ENCODE measurements at regions not wholly inside any gene's neighbourhood (a gene's known extent, or its start where the extent isn't known, plus 50 kb on each side); places are given as distances from the start of the nearest gene placed in this dataset.
"Not testable (repeated sequence)": the region's sequence is repeated elsewhere in the genome, so short reads cannot be mapped to it uniquely, and the experiment has no call there.

DNA sequence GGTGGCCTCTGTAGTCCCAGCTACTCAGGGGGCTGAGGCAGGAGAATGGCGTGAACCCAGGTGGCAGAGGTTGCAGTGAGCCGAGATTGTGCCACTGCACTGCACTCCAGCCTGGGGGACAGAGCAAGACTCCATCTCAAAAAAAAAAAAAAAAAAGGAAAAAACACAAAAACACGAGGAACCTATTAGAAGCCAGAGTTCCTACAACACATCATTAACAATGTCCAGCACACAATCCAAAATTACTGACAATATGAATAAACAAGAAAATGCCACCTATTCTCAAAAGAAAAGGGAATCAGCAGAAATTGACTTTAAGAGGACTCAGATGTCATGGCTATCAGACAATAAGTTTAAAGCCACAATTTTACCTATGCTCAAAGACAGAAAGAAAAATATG, 57.3 kb upstream of the HS3ST3A1 start:
- not testable (repeated sequence) for DNase-seq

DNA sequence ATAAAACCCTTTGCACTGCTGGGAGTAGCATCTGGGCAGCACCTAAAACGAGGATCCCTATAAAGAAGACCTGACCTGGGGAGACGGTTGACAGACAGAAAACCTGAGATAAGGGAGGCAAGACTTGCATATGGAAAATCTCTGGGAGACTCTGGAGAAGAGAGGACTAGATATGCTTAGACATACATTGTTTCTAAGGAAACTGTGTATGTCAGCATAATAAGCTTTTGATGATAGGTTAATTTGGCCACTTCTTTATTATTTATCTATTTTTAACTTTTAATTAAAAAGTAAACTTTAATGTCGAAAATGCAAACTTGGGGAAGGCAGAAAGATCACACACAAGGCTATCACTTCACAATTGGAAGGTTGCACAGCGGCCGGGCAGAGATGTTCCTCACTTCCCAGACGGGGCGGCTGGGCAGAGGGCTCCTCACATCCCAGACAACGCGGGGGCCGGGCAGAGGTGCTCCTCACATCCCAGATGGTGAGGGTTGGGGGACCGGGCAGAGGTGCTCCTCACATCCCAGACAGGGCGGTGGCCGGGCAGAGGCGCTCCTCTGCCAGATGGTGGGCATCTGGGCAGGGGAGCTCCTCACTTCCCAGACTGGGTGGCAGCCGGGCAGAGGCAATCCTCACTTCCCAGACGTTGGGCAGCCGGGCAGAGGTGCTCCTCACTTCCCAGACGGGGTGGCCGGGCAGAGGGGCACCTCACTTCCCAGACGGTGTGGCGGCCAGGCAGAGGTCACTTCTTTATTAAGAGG, 64.3 kb upstream of the HS3ST3A1 start:
- DNase-seq, result no peak

DNA sequence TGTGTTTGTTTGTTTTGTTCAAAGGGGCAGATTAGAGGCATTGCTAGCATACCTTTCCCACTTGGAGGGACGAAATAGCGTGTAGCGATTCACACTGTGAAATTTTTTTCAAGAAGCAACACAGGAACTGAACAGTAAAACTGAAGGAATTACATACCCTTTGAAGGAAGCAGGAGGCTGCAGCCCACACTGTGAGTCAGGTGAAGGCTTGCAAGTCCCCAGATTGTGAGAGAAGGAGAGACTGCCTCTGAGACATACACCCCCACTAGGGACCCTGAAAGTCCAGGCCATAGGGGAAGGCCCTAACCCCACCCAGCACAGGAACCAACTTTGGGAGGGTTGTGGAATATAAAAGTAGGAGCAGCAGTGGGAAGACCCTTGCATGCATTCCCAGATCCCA, 69.6 kb upstream of the HS3ST3A1 start:
- no peak for DNase-seq

DNA sequence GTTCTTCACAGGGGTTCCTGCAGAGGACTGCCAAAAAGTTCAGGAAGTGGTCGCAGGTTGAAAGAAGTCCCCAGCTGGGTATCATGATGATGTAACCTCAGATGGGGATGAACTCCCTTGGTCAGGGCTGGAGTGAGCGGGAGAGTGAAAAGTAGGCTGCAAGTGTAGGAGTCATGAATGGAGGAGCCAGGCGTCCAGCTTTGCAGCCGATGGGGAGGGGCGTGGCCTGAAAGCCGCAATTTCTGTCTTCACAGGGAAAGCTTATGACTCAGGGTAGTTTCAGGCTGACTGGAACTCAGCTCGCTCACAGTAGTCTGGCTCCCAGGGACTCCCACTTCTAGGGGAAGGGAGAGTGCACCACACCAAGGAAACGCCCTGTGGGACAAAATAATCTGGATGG, 70.0 kb upstream of the HS3ST3A1 start:
- DNase-seq, result peak; percentile 11 to 32

DNA sequence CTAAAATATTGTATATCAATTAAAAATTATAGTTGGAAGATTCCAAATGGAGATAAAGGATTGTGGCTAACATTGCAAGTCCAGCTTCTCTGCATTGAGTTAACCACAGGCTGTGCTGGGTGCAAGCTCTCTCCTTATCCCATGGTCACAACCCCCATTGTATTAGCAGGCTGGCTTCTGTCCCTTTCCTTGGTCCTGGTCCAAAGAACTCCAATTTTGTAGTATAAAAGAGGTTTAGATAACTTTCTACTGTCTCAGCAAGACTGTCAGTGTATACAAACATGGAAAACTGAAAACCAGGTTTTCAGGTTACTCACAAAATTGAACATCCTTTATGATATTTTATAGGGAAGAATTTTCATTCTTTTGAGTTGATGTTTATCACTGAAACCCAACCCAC, 76.6 kb upstream of the HS3ST3A1 start:
- no peak for DNase-seq

DNA sequence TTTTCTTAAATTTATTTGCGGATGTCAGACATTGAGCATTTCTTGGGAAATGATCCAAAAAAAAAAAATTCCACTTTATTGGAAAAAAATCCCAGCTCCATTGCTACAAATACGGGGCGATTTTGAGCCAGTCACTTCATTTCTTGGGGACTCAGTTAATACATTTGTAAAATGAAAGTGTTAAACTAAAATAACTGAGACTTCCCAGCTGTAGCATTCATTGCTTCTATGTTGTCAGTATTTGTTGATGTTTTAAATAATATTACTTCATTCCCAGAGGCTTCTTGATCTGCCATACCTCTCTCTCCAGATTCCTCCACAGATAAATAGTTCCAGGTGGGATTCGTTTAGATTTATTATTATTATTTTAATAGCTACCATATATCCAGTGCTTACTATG, 77.1 kb upstream of the HS3ST3A1 start:
- no peak for DNase-seq

DNA sequence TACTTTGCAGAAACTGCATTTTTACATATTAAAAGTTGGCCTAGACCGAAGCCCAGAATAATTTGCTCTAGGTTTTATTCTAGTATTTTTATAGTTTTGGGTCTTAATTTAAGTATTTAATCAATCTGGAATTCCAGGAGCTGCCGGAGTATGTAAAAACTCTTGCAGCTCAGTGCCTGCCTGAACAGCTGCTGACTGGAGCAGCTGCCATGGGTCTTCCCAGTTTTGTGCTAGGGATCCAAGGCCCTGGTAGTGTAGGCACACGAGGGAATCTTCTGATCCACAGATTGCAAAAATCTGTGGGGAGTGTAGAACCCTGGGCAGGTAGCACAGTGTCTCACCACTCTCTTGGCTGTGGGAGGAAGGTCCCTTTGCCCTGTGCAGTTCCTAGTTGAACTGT, 87.0 kb upstream of the HS3ST3A1 start:
- DNase-seq, result no peak

DNA sequence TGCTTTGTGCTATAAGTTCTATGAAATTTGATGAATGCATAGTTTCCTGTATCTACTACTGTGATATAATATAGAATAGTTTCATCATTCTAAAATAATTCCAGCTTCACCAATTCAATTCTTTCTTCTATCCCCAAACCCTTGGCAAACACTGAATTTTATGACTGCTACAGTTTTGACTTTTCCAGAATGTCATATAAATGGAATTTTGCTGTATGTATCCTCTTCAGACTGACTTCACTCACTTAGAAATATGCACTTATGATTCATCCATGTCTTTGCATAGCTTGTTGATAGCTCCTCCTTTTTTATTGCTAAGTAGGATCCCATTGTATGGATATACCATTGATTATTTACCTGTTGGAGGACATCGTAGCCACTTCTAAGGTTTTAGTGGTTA, 89.1 kb upstream of the HS3ST3A1 start:
- no peak for DNase-seq

DNA sequence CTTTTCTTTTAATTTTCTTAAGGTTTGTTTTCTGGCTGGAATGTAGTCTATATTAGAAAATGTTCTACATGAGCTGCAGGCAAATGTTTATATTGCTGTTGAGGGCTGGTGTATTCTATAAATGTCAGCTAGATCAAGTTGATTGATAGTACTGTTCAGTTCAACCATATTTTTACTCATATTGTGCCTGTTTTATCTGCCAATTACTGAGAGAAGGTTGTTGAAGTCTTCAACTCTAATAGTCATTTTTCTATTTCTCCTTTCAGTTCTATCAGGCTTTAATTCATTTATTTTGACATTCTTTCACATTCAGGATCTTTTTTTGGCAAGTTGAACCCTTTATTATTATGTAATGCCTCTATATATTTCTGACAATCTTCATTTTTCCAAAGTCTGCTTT, 93.2 kb upstream of the HS3ST3A1 start:
- DNase-seq, result no peak

DNA sequence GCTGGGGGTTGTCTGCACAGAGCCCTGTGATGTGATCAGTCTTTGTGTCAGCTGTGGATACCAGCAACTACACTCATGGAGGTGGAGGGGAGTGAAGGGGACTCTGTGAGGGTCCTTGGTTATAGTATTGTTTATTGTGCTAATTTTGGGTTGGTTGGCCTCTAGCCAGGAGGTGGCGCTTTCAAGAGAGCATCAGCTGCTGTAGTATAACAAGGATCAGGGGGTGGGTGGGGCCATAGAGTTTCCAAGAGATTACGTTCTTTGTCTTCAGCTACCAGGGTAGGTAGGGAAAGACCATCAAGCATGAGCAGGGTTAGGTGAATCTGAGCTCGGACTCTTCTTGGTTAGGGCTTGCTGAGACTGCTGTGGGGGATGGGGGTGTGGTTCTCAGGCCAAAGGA, 97.1 kb upstream of the HS3ST3A1 start:
- no peak for DNase-seq

DNA sequence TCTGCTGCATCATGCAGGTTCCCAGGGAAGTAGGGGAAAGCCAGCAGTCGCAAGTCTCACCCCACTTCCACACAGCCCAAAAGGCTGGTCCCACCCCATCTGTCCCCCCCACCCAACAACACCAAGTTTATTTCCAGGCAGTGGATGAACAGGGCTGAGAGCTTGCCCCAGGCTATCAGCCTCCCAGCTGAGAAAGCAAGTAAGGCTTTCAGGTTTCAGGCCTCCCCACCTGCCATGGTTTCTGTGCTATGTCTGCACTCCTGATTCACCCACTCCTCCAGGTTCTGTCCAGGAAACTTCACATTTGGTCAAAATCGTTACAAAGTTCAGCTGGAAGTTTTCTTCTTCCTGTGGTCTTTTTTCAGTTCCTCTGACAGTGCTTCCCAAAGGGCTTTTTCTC, 97.5 kb upstream of the HS3ST3A1 start:
- DNase-seq, result no peak

DNA sequence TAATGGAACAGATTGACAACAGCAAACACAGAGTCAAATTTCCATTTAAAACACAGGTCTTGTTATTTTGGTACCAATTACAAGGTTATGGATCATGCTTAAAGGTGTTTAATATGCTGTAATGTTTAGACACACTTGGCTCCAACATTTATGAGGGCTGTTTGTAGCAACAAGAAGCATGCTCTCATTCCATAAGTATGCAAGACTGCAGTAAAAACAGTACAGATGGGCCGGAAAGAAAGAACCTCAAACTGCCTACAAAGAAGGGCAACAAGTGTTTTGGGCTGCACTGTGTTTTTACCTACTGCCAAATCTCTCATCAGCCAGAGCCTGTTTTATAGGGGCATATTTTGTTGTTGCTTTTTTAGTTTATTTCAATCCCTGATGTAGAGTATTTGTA, 100.5 kb upstream of the HS3ST3A1 start:
- DNase-seq, result no peak

DNA sequence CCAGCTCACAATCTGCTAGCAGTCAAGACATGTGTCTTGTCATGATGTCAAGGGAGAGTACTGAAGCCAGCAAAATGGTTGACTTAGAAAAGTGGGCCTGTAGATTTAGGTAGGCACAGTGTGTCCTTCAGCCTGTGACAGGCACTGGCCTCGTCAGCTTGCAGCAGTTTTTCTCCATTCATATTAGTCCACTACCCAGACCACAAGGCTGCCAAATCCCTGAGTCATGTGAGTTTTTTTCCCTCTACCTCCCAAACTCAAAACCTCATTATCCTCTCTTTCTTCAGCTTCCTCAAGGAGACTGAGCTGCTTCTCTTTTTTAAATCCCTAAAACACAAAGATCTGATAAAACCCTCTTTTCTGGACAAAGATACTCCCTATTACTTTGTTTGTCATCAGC, 102.6 kb upstream of the HS3ST3A1 start:
- DNase-seq, result no peak

DNA sequence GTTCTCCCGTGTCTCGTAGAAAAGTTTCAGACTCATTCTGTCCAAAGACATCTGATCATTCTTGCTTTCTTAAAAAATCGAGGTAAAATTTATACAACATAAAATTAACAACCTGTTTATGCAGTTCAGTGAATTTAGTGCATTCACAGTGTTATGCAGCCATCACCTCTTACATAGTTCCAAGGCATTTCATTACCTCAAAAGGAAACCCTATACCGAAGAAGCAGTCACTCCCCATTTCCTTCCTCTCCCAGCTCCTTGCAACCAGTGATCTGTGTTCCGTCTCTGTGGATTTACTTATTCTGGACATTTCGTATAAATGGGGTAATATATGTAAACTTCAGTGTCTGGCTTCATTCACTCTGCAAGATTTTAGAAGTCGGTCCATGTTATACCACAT, 103.5 kb upstream of the HS3ST3A1 start:
- DNase-seq, result no peak

DNA sequence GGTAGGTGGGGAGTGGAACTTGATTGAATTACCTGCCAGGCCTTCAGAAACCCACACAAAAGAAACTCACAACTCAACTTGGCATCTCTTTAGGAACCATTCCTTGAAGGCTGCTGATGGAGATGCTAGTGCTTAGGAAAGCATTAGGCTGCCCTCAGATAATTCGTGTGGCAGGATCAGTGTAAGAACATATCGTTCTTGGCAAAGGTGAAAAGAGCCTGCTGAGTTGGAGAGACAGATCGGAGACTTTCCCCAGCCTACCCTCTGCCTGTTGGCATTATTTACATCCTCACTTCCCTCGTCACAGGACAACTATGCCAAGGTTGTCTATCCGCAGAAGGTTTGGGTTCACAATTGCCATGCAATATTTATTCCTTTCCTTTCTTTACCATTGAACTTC, 120.0 kb upstream of the HS3ST3A1 start:
- no peak for DNase-seq

DNA sequence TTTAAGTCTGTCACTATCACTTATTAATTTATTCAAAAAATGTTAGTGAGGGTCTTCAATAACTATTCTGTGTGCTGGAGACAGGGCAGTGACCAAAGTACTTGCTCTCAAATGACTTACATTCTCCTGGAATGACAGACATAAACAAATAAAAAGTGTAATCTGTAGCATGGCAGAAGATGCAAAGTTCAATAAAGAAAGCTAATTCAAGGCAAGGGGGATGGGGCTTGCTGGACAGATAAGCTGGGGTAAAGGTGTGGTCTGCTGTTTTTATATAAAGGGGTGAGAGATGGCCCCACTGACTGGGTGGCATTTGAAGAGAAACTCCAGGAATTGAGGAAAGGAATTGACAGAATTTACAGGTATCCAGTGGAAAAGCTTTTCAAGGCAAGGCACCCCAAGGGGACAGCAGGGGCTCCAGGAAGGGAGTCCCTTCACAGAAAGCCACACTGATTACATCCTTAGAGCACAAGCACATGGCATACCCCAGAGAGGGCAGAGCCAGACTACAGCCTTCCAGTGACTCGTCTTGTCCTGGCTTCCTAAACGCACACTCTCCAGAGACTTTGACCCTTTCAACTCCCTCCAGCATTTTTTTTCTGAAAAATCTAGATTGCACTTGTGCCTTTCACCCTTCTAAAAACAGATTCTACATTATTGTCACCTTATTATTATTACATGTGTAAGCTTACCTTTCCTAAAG, 123.7 kb upstream of the HS3ST3A1 start:
- no peak for DNase-seq

DNA sequence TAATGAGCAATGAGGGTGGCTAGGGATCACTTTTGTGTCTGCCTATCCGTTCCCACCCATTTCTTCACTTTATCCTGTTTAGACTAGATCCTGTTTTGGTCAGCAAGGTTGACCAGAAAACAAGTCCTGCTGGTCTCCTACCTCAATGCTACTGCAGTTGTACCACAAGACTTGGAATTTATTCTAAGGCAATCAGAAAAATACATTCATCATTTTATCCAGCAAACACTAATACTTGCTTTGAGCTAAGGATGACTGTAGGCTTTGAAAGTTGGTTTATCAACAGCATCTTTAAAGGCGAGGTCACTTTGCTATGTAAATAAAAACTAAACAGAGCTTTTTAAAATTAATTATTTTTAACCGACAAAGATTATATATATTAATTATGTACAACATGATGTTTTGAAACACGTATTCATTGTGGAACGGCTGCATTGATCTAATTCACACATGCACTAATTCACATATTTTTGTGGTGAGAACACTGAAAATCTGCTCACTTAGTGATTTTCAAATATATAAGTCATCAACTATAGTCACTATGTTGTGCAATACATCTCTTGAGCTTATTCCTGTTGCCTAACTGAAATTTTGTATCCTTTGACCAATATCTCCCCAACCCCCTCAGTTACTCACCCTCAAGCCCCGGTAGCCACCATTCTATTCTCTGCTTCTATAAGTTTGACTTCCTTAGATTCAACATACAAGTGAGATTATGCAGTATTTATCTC, 125.9 kb upstream of the HS3ST3A1 start:
- DNase-seq, result no peak

DNA sequence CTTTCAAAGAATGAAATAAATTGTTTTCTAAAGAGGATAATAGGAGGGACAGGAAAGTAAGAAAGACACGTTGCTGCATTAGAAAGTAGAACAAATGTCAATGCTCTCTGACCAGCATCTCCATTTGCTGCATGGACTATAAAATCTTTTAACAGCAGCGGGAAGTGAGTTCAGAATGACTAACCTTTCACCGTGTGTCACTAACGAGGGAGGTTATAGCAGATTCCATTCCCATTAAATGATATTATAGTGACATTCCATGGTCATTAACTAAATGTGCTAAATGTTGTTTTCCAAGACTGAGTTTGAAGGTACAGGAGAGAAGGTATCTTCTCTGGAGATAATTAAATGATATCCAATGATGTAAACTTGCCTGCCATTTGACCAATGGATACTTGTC, 127.1 kb upstream of the HS3ST3A1 start:
- no peak for DNase-seq

DNA sequence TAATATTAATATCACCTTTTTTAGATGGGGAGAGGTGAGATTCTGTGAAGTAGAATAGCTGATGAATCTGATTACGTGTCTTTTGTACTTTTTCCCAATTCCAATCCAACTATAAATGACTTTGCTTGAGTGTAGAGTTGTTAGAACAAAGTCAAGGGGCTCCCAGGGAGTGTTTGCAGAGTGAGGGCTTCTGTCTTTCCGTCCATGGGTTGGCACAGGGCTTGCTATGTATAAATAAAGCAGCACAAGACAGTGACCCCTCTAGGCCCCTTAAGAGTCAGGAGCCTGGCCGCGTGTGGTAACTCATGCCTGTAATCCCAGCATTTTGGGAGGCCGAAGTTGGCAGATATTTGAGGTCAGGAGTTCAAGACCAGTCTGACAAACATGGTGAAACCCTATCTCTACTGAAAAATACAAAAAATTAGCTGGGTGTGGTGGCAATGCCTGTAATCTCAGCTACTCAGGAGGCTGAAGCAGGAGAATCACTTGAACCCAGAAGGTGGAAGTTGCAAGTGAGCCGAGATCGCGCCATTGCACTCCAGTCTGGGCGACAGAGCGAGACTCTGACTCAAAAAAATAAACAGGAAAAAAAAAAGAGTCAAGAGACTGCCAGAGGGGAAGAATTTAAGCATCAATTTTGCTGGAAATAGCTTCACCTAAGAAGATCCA, 127.9 kb upstream of the HS3ST3A1 start:
- DNase-seq, result no peak

DNA sequence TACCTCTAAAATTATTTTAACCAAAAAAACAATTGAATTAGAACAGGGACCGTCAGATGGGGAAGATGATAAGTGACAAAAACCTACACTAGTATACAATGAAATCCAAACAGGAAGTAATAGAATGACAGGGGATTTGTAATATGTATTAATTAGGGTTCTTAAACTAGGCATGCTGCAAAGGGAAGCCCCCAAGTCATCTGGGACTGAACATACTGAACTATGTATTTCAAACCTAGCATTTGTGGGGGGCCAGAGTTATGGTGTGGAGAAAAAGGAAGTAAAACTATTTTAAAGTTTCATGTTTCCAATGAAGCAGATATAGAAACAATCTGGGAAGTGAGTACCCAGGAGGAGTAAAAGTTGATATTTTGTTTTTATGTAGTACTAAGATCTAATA, 133.2 kb upstream of the HS3ST3A1 start:
- DNase-seq, result no peak

DNA sequence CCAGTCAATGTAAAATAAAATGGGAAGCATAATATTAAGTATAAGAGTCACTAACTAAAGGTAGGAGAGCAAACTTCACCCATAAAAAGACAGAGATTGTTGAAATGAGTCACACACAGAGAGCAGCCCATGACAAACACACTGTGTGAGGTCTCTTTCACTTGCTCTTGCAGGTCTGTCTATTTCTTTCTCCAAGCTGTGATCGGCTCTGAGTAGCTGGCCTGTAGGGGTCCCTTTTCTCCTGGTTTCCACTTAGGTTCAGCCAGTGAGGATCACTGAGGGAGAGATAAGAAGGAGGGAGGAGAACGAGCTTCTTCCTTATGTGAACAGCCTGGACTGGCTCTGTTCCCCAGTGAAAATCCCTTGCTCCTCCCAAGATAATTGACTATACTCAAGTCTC, 133.7 kb upstream of the HS3ST3A1 start:
- no peak for DNase-seq

DNA sequence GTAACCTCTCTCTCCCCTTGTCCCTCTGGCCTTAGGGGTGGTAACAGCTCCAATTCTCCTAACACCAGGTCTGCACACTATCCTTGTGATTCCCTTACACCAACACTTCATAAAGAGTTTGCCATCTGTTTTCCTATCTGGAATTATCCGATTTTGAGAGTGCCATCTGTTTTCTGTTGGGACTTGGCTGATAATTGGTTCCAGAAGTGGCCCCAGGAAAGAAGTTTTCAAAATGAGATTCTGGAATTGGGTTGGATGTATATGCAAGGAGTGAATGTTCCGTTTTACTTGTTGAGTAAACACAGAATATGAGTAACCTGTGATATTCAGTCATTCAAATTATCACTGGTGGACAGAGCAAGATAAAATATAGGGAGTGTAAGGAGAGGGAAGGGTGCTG, 134.1 kb upstream of the HS3ST3A1 start:
- DNase-seq, result no peak

DNA sequence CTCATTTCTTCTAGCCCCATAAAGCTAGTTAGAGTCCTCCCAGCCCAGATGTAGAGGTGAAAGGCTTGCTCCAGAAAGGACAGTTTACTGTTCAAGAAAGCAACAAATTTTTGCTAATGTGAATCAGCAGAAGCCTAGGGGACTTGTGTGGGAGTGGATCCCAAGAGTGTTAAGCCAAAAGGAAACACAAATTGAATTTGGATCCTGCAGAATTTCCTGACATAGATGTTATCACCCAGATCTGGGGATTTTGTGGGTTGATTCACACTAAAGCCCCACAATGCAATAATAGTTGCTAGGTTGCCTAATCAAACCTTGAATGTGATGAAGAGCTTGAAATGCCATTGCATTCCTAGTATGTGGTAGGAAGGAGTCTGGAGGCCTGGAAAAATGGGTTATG, 135.2 kb upstream of the HS3ST3A1 start:
- DNase-seq, result no peak

DNA sequence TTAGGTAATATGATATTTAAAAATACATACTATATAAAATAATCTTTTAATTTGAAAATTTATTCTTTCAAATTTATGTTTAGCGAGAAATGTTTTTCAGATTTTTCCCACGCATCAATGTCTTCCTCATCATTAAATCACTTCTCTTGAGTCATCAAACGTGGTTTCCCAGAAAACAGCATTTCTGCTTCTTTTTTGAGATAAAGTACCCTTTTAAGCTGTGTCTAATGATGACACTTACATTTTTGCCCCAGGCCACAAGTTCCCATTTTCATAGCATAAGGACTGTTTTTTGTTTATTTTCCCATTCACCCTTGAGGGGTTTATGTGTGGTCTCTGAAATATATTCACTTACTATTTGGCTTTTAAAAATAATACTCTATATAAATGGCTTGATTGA, 139.0 kb upstream of the HS3ST3A1 start:
- DNase-seq, result no peak
